Adrenal gland (tissue), 5 donors: ENCODE measurements at regions not wholly inside any gene's neighbourhood (a gene's known extent, or its start where the extent isn't known, plus 50 kb on each side); places are given as distances from the start of the nearest gene placed in this dataset.

ENCODE experiments used
- POLR2A ChIP-seq, 2 donors: fragments of 450-650 bp; IDR thresholded peaks; one replicate each; pipeline ENCODE4 v1.6.1; 2017; ENCODE audit warnings: antibody characterized with exemption in 2 of 2, mild to moderate bottlenecking in 2 of 2, moderate library complexity in 1 of 2
- TF ChIP-seq, protein P1 (sequence below), 6 experiments: fragments of 450-650 bp in 4 of 6; fragments of 200-600 bp in 2 of 6; sonication (generic) in 1 of 6; IDR thresholded peaks; 1 replicate in 5 of 6; 2 replicates in 1 of 6; pipeline versions ENCODE4 v1.5.1 to v1.8.0; 2016 to 2021; ENCODE audit warnings: antibody characterized with exemption in 6 of 6, mild to moderate bottlenecking in 2 of 6, moderate library complexity in 1 of 6
- donor health status: DM: no; HTN: no; CAD: no.

DNA sequence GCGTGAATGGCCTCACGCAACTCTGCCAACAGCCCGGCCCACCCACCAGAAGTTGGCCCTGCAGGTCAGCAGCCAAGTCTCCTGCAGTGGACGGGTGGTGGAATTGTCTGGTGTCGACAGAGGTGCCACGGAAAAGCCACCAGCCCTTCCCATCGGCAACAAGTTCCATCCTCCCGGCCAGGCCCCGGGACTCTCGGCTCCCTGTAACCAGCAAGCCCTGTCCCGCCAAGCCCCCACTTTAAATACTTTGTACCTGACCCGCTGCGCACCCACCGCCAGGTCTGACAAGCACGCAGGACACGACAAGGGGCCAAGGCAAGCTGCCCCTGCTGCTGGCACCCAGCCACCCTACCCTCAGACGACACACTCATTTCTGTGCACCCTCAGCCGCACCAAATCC lies 100.8 kb downstream of the RBFOX3 start:
- TF ChIP-seq, protein P1, sequence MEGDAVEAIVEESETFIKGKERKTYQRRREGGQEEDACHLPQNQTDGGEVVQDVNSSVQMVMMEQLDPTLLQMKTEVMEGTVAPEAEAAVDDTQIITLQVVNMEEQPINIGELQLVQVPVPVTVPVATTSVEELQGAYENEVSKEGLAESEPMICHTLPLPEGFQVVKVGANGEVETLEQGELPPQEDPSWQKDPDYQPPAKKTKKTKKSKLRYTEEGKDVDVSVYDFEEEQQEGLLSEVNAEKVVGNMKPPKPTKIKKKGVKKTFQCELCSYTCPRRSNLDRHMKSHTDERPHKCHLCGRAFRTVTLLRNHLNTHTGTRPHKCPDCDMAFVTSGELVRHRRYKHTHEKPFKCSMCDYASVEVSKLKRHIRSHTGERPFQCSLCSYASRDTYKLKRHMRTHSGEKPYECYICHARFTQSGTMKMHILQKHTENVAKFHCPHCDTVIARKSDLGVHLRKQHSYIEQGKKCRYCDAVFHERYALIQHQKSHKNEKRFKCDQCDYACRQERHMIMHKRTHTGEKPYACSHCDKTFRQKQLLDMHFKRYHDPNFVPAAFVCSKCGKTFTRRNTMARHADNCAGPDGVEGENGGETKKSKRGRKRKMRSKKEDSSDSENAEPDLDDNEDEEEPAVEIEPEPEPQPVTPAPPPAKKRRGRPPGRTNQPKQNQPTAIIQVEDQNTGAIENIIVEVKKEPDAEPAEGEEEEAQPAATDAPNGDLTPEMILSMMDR (IDR thresholded peaks at IDR 0.05) = no peak
- TF ChIP-seq POLR2A (IDR thresholded peaks at IDR 0.05) = no peak
